ENCODE measurements at regions not wholly inside any gene's neighbourhood (a gene's known extent, or its start where the extent isn't known, plus 50 kb on each side); places are given as distances from the start of the nearest gene placed in this dataset.

GRCh38 chr20:62583424-62583920, 58.8 kb upstream of the SLCO4A1 start:
- no peak for DNase-seq

GRCh38 chr20:62584671-62585460, 57.4 kb upstream of the SLCO4A1 start:
- no peak for DNase-seq

GRCh38 chr20:62585461-62585970, 56.8 kb upstream of the SLCO4A1 start:
- no peak for DNase-seq

GRCh38 chr20:62586799-62587198, 55.5 kb upstream of the SLCO4A1 start:
- no peak for DNase-seq

- DNase-seq, result peak; percentile 40
Observed at GRCh38 chr20:62587757-62588402, 54.4 kb upstream of the SLCO4A1 start.

GRCh38 chr20:62588458-62589149, 53.7 kb upstream of the SLCO4A1 start:
- DNase-seq, result no peak

- DNase-seq, result no peak
Observed at GRCh38 chr20:62589150-62589498, 53.2 kb upstream of the SLCO4A1 start.

- no peak for DNase-seq
Observed at GRCh38 chr20:62589720-62590119, 52.6 kb upstream of the SLCO4A1 start.

- no peak for DNase-seq
Observed at GRCh38 chr20:62590309-62591121, 51.8 kb upstream of the SLCO4A1 start.

- no peak for DNase-seq
Observed at GRCh38 chr20:62591122-62591468, 51.2 kb upstream of the SLCO4A1 start.

- no peak for DNase-seq
Observed at GRCh38 chr20:62591591-62591990, 50.7 kb upstream of the SLCO4A1 start.
